Activated CD4-positive, alpha-beta T cell treated with anti-CD3 and anti-CD28 coated beads, Interleukin-2, amount 50 U/mL, for 4 hours (primary cell): ENCODE measurements at regions not wholly inside any gene's neighbourhood (a gene's known extent, or its start where the extent isn't known, plus 50 kb on each side); places are given as distances from the start of the nearest gene placed in this dataset.

Experiments
- DNase-seq, 2 experiments: peaks; one replicate each; pipeline ENCODE4 v3.0.0-alpha.2; 2020

DNA sequence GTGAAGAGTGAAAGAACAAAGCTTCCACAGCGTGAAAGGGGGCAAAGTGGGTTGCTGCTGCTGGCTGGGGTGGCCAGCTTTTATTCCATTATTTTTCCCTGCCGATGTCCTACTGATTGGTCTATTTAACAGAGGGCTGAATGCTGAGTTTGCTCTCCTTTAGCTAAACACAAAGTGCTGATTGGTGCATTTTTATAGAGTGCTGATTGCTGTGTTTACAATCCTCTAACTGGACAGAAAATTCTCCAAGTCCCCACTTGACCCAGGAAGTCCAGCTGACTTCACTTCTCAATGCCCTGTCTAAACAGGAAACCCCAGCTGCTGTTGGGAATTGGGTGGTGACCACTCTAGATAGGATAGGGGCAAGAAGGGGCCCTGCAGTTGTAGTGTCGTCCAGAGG, 335.6 kb upstream of the RBMY1B start:
- no peak for DNase-seq

DNA sequence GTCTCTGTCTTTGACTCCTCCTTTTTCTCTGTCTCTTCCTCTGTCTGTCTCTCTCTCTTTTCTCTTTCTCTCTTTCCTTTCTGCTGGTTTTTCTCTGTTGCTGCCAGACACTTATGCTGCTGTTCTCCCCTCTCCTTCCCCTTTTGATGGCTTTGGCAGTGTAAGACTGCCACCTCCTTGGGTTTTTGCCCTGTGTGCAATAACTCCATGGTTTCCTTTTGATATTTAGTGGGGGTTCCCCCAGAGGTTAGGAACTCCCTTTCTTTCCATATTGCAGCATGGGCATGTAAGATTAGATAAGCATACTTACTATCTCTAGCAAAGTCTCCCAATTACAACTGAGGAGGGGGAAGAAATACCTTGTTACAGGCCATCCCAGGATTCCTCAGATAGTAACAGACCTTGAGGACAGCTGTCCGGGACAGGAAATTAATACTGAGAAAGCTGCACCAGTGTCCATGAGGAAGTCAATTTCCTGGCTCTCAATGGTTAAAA, 333.8 kb upstream of the RBMY1B start:
- no peak for DNase-seq

GRCh38 chrY:21178281-21178680, 332.9 kb upstream of the RBMY1B start:
- DNase-seq, result no peak

DNA sequence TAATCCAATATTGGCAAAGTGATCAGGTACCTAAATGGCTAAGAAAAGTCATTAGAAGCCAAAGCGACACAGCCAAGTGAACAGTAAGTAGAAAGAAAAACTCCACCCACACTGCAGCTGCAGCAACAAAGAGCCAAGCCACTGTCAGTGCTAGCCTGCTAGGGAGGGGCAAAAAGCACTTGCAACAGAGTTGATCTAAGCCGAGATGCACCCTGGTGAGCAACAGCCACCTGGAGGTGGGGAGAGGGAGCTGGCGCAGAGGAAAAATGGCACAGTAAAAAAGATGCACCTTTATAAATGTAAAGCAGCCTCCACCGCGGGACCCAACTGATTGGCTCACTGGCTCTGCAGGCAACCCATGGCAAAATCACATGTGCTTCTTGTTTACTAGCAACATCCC, 330.2 kb upstream of the RBMY1B start:
- peak; percentile 45 to 47 for DNase-seq

DNA sequence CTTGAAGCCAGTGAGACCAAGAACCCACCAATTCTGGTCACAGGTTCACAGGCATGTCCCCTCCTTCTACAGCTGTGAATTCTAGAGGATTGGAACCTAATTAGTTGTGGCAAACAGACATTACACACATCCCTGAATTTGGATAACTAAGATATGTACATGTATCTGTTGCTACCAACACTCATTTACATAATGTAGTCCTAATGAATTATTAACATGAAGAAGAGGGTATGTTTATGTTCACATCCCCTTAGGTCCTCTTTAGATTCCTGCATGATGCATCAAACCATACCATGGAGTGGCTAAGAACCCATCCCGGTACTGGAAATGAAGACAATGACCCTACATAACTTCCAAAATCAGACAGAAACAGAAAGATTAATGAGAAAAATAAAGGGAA, 326.9 kb upstream of the RBMY1B start:
- DNase-seq, result no peak

DNA sequence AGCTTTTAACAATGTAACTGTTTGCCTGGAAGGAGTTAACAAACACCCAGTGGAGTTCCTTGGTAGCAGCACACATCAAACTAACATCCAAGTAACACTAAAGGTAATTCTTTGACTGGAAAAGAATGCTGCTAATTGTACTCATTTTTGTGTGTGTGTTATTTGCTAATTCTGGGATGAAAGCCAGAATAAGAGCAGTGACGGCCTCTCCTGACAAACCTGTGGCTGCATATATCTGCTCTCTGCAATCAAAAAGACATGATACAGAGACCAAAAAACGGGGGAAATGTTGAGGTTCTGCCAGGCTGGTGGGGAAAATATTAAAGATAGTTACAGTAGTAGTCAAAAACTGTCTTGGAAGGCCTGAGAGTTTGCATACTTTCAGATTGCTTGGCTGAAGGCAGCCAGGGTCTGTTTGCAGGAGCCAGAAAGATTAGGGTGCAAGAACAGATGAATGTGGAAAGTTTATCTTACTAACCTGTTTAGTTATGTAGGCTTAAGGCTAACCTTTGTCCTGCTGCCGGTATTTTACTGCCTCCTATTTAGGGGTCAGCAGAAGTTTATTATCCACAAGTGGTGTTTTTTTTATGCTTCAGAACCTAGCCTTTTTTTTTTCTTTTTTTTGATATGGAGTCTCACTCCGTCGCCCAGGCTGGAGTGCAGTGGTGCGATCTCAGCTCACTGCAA, 325.6 kb upstream of the RBMY1B start:
- DNase-seq, result no peak

DNA sequence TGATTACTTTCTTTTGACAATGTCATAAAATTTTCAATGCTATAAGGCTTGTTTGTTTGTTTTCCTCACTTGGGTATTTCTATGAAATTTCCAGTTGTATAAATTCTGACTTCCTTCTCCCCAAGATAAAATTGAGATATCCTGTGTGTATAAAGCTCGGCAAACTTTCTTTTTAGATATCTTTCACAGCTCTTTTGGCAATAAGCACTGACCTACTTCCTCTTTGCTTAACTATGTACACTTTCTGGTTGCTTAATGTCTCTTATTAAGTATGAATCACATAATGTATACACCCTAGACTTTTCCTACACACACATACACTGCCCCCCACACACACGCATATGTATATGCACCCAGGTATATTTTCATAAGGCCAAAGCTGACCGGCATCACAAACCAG, 318.4 kb upstream of the RBMY1B start:
- DNase-seq, result no peak

DNA sequence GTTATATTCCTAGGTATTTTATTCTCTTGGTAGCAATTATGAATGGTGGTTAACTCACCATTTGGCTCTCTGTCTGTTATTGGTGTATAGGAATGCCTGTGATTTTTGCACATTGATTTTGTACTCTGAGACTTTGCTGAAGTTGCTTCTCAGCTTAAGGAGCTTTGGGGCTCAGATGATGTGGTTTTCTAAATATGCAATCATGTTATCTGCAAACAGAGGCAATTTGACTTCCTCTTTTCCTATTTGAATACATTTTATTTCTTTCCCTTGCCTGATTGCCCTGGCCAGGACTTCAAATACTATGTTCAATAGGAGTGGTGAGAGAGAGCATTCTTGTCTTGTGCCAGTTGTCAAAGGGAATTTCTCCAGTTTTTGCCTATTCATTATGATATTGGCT, 310.9 kb upstream of the RBMY1B start:
- no peak for DNase-seq

GRCh38 chrY:21227849-21228248, 283.3 kb upstream of the RBMY1B start:
- DNase-seq, result no peak

- DNase-seq, result peak in 1 of 2 experiments; percentile 7
These were observed 270.9 kb upstream of the RBMY1B start for GRCh38 chrY:21240221-21240620.

- DNase-seq, result no peak
These were observed 270.4 kb upstream of the RBMY1B start for GRCh38 chrY:21240662-21241310.

DNA sequence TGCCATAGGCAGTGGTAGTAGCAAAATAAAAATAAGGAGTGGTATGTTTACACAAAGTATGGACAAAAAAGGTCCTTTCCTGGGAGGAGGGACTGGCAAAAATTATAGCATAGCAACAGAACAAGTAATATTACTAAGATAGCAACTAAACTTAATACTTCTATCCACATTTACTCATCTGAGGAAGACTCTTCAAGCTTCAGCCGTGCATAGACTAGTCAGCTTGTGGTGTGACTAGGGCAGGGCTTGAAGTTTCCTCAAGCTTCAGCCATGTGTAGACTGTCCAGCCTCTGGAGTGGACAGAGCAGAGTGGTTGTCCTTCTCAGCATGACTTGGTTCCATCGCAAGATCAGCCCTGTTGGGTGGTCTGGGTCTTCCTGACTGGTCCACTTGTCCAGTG, 268.3 kb upstream of the RBMY1B start:
- no peak for DNase-seq

DNA sequence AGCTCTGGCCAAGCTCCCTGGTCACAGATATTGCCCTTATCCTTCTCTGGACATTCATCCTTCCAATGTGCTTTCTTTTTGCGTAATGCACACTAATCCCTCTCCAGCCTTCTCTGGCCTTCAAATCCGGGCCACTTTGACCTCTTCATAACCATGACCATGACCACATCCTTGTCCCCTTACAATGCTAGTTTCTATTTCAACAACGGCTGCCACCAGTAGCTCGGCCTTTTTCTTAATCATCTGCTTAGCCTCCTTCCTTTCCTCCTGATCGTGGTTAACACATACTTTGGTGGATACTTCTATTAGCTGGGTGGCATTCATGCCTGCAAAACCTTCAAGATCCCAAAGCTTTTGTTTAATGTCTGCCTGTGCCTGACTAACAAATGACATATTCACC, 264.4 kb upstream of the RBMY1B start:
- no peak for DNase-seq

- DNase-seq, result no peak
These were observed 262.5 kb upstream of the RBMY1B start for GRCh38 chrY:21248591-21248990.

GRCh38 chrY:21253455-21254248, 257.5 kb upstream of the RBMY1B start:
- DNase-seq, result no peak

GRCh38 chrY:21254476-21254875, 256.7 kb upstream of the RBMY1B start:
- DNase-seq, result no peak

- no peak for DNase-seq
These were observed 254.3 kb upstream of the RBMY1B start for GRCh38 chrY:21256820-21257219.

GRCh38 chrY:21259707-21260106, 251.4 kb upstream of the RBMY1B start:
- no peak for DNase-seq

DNA sequence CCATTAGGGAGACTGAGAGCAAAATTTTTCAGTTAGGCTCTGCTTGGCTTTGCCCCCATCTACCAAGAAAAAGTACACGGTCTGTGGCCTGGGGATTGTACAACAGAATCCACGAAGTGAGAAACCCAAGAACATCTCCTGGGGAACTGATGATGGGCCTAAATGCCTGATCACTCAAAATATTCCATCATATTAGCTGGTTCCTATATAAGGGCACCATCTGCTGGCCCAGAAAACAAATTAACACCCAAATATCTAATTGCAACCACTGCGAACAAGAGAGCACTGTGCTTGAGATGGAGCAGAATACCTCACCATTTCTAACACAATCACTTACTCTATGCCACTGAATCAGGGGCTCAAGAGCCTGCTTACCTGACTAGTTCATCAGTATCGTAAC, 250.8 kb upstream of the RBMY1B start:
- no peak for DNase-seq

DNA sequence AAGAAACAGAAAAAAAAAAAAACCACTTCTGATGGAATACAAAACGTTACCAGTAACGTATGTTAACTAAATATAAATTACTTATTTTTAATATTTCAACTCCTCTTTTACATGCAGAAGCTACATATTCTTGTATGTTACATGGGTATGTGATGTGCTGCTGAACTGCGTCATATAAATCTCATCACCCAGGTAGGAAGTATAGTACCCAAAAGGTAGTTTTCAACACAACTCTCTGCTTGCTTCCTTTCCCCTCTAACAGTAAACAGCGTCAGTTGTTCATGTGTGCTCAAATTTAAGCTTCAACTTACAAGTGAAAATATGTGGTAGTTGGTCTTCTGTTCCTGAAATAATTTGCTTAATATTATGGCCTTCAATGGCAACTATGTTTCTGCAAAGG, 250.0 kb upstream of the RBMY1B start:
- no peak for DNase-seq

DNA sequence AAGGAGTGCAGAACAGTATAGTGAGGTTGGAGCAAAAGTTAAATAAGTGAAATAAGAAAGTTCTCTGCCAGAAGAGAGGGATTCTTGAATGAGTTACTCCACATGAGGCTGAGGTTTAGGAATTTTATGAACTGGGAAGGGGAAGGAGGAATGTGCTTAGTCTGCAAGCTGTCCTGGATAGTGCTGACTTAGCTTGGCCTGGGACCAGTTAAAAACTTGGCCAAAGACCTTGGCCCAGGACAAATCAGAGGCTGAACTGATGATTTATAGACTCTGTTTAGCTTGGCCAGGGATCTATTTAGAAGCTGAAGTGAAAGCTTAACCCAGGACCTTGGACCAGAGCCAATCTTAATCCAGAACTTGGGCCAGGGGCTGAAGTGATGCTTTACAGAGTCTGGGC, 244.4 kb upstream of the RBMY1B start:
- no peak for DNase-seq

- DNase-seq, result no peak
These were observed 244.0 kb upstream of the RBMY1B start for GRCh38 chrY:21267164-21267563.

- DNase-seq, result no peak
These were observed 223.4 kb upstream of the RBMY1B start for GRCh38 chrY:21287769-21288168.

GRCh38 chrY:21288908-21289307, 222.2 kb upstream of the RBMY1B start:
- DNase-seq, result no peak
